HG03196 (cell line): ENCODE measurements at regions not wholly inside any gene's neighbourhood (a gene's known extent, or its start where the extent isn't known, plus 50 kb on each side); places are given as distances from the start of the nearest gene placed in this dataset.

Experiments
- ATAC-seq: cut with Tn5 transposase; IDR thresholded peaks from one replicate; pipeline ENCODE4 v1.9.1; 2021; ENCODE audit not compliant: unreplicated experiment

DNA sequence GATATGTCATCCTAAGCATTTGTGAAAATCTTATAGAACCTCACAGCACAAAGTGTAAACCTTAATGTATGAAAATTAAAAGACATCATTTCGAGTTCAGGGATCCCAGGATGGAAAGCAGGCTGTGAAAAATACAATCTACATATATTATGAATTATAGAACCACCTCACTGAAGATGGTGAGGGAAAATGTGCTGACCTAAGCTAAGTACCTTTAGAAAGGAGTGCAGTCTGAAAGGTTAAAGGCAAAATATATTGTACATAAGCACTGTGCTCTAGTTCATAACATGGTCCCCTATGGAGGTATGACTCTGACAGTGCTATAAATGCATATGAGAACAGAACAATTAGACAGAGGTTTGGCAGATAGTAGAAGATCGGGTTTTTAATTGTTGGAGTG is 368.6 kb downstream of the TMA16 start:
- ATAC-seq: no peak

DNA sequence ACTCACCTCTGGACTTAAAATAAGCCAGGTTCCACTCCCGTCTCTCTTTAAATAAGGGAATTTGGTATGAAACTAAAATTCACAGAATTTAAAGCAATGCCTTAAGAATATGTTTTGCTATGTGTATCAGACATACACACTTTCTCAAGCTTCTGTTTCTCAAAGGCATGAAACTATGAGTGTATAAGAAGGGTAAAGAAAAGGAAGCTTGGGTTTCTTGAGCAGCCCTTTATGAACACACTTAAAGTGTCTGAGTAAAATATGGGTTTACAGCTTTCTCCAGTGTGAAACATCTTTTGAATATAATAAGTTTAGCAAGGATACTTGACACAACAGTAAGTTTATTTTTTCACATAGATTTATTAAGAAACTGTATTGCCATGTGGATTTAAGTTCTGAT is 370.5 kb downstream of the TMA16 start:
- no peak for ATAC-seq

GRCh38 chr4:163866728-163867315 is 372.3 kb downstream of the TMA16 start:
- ATAC-seq: no peak

- ATAC-seq: no peak
Observed at GRCh38 chr4:163868445-163868844, 374.0 kb downstream of the TMA16 start.

DNA sequence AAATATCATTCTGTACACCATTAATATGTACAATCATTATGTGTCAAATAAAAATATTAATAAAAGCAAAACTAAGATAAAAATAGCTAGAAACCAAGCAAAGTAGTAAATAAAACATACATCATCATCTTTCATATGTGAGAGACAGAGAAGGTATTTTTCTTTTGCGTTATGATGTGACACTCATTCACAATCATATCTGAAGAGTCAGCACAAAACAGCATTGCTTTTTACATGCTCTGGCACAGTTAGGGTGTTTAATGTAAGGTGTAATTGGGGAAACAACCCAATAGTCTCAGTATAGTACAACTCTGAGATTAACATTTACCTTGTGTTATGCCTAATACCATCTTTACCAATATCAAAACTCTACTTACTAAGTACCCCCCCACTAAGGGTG is 376.6 kb downstream of the TMA16 start:
- ATAC-seq: no peak

- no peak for ATAC-seq
Observed at GRCh38 chr4:163875327-163875726, 380.8 kb downstream of the TMA16 start.

DNA sequence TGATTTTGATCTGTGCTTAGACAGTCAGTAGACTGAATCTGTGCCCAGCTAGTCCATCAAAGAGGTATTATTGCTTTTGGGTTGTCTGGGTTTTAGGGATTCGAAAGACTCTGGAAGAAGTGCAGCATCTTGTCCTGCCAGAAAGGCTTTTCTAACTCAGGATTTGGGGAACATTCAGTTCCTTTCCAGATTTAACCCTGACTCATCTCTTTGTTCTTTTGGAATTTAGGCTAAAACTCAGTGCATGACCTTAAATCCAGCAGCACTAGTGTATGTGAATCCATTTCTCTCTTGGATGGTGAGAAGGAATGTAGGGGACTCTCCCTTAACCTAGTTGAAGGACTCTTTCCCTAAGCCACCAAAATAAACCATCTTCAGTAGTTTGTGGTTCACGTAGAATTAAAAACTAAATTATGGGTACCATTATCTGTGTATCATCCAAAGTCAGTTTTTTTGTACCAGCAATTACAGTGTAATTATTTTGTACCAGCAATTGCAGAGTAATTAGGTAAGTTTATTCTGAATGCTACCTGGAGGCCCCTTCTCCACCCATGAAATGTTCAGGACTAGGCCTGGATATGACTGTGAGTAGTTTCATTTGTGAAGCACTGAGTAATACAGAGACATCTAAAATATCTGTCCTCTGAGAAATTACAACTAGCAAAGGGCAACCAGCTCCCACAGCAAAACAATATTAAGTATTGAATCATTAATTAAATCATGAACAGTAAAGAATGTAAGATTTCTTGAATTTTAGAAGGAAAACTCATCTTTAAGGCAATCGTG is 384.0 kb downstream of the TMA16 start:
- ATAC-seq: no peak

DNA sequence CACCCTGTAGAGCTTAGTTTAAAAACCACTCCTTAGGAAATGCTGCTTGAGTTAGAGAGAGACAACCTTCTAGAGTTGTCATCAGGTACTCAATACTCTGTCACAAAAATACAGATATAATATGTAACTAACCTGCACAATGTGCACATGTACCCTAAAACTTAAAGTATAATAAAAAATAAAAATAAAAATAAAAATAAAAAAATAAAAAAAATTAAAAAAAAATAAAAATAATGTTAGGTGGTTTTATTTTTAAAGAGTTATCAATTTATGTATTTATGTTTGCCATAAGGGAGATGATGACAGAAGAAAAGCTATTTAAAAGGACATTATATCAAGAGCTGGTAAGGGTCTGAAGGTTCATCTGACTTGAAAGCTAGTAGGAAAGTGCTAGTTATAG is 397.9 kb downstream of the TMA16 start:
- ATAC-seq: no peak

GRCh38 chr4:163895378-163896005 is 401.0 kb downstream of the TMA16 start:
- ATAC-seq: no peak

DNA sequence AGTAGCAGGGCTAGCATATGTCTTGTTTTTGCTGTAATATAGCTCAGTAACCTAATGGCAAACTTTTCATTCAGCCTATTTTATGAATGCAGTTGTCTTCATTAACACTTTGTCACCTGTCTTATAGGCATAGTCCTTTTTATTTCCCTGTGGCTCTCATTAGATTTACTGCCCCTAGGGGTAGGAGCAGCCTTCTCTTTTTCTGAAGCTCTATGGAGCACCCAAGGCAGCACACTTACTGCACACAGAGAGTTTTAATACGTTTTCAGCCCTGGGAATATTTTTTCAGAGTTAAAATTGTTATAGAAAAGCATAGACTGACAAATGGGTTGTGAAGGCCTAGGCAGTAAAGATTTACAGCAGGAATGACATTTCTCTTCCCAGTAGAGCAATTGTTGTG is 406.8 kb downstream of the TMA16 start:
- ATAC-seq: no peak

DNA sequence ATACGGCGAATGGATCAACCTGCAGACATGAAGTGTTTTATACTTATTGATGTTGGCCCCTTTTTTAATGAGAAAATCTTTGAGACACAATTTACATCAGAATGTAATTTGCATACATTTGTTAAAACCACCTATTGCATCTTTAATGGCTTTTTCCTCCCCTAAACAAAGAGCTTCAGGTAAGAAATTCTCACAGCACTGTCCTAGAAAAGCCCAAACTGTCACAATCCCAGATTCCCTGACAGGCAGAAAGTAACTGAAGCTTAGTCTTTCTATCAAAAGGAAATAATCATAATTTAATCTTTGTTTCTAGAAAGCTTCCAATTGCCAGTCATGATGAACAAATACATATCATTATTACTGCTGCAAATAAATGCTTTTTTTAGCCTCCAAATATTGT is 407.9 kb downstream of the TMA16 start:
- no peak for ATAC-seq

GRCh38 chr4:163911891-163912290 is 417.4 kb downstream of the TMA16 start:
- ATAC-seq: no peak

DNA sequence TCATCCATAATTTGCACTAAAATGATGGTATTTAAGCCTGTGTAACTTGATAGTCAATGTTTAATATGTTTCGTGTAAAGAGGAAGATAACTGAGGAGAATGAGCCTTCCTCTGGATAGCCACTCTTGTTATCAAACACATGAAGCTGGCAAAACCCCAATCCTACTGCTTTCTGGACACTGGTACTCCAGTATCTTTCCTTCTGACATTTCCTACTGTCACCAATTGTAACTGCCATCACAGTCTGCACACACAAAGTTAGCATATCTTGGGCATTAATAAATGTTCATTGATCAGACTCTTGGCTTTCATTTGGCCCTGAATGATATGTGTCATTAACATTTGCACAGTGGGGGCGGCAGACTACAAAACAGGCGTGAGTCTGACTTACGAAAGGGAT is 419.1 kb downstream of the TMA16 start:
- ATAC-seq: no peak

DNA sequence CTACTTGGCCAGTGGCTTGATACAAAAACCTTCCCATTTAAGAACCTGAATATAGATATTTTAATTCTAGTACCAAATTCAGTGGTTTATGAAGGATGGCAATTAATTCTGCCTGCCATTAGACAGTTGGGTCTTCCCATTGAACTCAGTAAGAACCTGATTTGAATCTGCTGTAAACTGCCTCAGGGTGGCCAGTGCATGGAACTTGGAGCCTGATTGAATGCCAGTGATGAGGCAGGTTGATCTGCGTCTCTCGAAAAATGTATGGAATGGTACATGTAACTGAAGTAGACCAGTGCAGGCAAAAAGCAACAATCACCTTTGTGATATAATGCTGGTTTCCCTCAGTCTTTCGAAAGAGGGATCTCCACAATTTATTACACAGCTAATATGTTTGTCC is 421.4 kb downstream of the TMA16 start:
- no peak for ATAC-seq

- ATAC-seq: no peak
Observed at GRCh38 chr4:163920426-163920825, 425.9 kb downstream of the TMA16 start.

DNA sequence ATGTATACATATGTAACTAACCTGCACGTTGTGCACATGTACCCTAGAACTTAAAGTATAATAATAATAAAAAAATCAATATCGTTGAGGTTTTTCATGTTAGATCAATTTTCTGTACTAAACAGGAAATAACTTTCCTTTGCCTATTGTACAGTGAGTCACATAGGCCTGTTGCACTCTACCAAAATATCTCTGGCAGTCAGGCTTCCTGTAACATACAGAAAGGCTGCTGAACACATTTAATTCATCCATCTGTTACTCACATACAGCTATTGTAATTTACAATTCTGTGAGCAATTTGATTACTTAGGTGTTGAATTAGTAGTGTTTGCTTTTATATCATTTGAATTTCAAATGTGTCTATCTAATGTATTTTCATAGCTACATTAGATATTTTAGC is 427.8 kb downstream of the TMA16 start:
- ATAC-seq: no peak

GRCh38 chr4:163923092-163923491 is 428.6 kb downstream of the TMA16 start:
- no peak for ATAC-seq

- no peak for ATAC-seq
Observed at GRCh38 chr4:163930086-163930485, 435.6 kb downstream of the TMA16 start.

GRCh38 chr4:163932504-163932903 is 438.0 kb downstream of the TMA16 start:
- no peak for ATAC-seq

- ATAC-seq: no peak
Observed at GRCh38 chr4:163939597-163939996, 445.1 kb downstream of the TMA16 start.

DNA sequence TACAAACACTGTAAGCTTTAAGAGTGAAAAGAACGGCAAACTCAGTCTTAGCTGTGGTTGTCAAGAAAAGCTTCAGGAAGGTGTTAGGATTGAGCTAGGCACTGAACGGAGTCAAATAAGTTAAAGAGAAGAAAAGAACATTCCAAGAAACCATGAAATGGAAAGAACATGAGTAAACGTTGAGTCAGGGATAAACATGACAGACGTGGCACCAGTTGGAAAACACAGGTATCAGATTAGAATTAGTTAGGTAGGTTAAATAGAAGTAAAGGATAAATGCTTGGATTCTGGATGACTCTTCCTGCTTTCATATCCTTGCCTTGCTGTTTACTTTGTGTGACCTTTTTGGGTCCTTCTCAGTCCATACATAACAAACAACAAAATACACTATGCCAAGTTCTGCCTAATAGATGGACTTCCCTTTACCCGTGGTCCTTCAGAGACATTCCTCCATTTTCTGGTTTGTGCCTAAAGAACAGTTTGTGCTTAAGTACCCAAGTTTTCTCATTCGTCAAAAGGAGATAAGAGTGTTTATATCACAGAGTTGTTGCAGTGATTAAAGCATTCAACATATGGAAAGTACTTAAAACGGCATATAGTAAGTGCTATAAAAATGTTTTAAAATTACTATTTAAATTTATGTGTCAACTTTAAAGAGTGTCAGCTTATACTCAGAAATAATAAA is 446.9 kb downstream of the TMA16 start:
- no peak for ATAC-seq

GRCh38 chr4:163948920-163949455 is 454.5 kb downstream of the TMA16 start:
- no peak for ATAC-seq
